ENCODE measurements at regions not wholly inside any gene's neighbourhood (a gene's known extent, or its start where the extent isn't known, plus 50 kb on each side); places are given as distances from the start of the nearest gene placed in this dataset.
"Not testable (repeated sequence)": the region's sequence is repeated elsewhere in the genome, so short reads cannot be mapped to it uniquely, and the experiment has no call there.

- DNase-seq, result no peak
Observed at GRCh38 chr21:30104241-30104640, 62.4 kb downstream of the CLDN17 start.

GRCh38 chr21:30102871-30103270 lies 63.7 kb downstream of the CLDN17 start:
- DNase-seq, result no peak

GRCh38 chr21:30101967-30102366 lies 64.6 kb downstream of the CLDN17 start:
- no peak for DNase-seq

GRCh38 chr21:30097791-30098190 lies 68.8 kb downstream of the CLDN17 start:
- DNase-seq, result no peak

- no peak for DNase-seq
Observed at GRCh38 chr21:30083225-30083945, 83.2 kb downstream of the CLDN17 start.

- no peak for DNase-seq
Observed at GRCh38 chr21:30081506-30081905, 85.1 kb downstream of the CLDN17 start.

GRCh38 chr21:30072496-30072895 lies 94.1 kb downstream of the CLDN17 start:
- no peak for DNase-seq

- DNase-seq, result no peak
Observed at GRCh38 chr21:30058928-30059327, 107.7 kb downstream of the CLDN17 start.

GRCh38 chr21:30057108-30057507 lies 109.5 kb downstream of the CLDN17 start:
- DNase-seq, result no peak

- no peak for DNase-seq
Observed at GRCh38 chr21:30048570-30048969, 108.8 kb upstream of the GRIK1 start.

GRCh38 chr21:30044447-30045064 lies 104.8 kb upstream of the GRIK1 start:
- DNase-seq, result peak; percentile 6

GRCh38 chr21:30042443-30042842 lies 102.6 kb upstream of the GRIK1 start:
- no peak for DNase-seq

GRCh38 chr21:30033441-30033840 lies 93.6 kb upstream of the GRIK1 start:
- no peak for DNase-seq

- no peak for DNase-seq
Observed at GRCh38 chr21:30030416-30030815, 90.6 kb upstream of the GRIK1 start.

- DNase-seq, result no peak
Observed at GRCh38 chr21:30028537-30028936, 88.7 kb upstream of the GRIK1 start.

GRCh38 chr21:30027986-30028385 lies 88.2 kb upstream of the GRIK1 start:
- DNase-seq, result no peak

- DNase-seq, result not testable (repeated sequence)
Observed at GRCh38 chr21:30023056-30023455, 83.3 kb upstream of the GRIK1 start.

- DNase-seq, result no peak
Observed at GRCh38 chr21:30014886-30015285, 75.1 kb upstream of the GRIK1 start.

GRCh38 chr21:29991624-29992023 lies 51.8 kb upstream of the GRIK1 start:
- no peak for DNase-seq

GRCh38 chr21:29989634-29990234 lies 49.9 kb upstream of the GRIK1 start:
- no peak for DNase-seq

Measured in activated CD4-positive, alpha-beta T cell treated with anti-CD3 and anti-CD28 coated beads, Interleukin-2, amount 50 U/mL, for 16 hours (primary cell).